Activated B cell treated with CpG ODN at 0.5 μM for 24 hours (primary cell): ENCODE measurements at regions not wholly inside any gene's neighbourhood (a gene's known extent, or its start where the extent isn't known, plus 50 kb on each side); places are given as distances from the start of the nearest gene placed in this dataset.

Experiments used
- ATAC-seq: fragments of 200-7000 bp; cut with Tn5 transposase; one replicate; pipeline ENCODE4 v1.10.0; 2021; ENCODE audit warnings: low read depth, mild to moderate bottlenecking, moderate library complexity
- CTCF ChIA-PET: fragments of 350-600 bp; sonication (Branson Sonifier 250); formaldehyde crosslinking; loops from one replicate; lab custom pipeline; 2021; ENCODE audit warnings: antibody characterized with exemption; lab: Charles Lee
- POLR2A ChIA-PET: fragments of 350-600 bp; sonication (Branson Sonifier 250); formaldehyde crosslinking; loops from one replicate; lab custom pipeline; 2021; ENCODE audit warnings: antibody characterized with exemption; lab: Charles Lee
- DNase-seq: peaks from one replicate; pipeline ENCODE4 v3.0.0; 2022
- H3K27ac Mint-ChIP-seq: one replicate; pipeline ENCODE4 v1.8.0; 2020; ENCODE audit warnings: mixed read lengths
- H3K27me3 Mint-ChIP-seq: one replicate; pipeline ENCODE4 v1.8.0; 2021; ENCODE audit warnings: mixed read lengths
- H3K36me3 Mint-ChIP-seq: one replicate; pipeline ENCODE4 v1.8.0; 2021; ENCODE audit warnings: low read depth, mixed read lengths
- H3K4me1 Mint-ChIP-seq: one replicate; pipeline ENCODE4 v1.8.0; 2021; ENCODE audit warnings: mixed read lengths
- H3K4me3 Mint-ChIP-seq: one replicate; pipeline ENCODE4 v1.8.0; 2020; ENCODE audit warnings: mild to moderate bottlenecking, mixed read lengths
- H3K9me3 Mint-ChIP-seq: one replicate; pipeline ENCODE4 v1.8.0; 2020; ENCODE audit warnings: mixed read lengths
- CTCF ChIP-seq: fragments of 200-600 bp; IDR thresholded peaks from one replicate; pipeline ENCODE4 v1.8.0; 2022; ENCODE audit warnings: antibody characterized with exemption, mild to moderate bottlenecking
- intact Hi-C: fragments of 100-400 bp; cut with micrococcal nuclease; formaldehyde crosslinking; loops from one replicate; pipeline ENCODE4 v1.15.1; 2024

GRCh38 chr3:150248888-150249681 is 159.0 kb upstream of the TSC22D2 start:
- DNase-seq: no peak
- ChIA-PET CTCF (no interaction called here), POLR2A (no interaction called here)
- no peak for TF ChIP-seq CTCF
- H3K4me1 Mint-ChIP-seq: peaks cover 2% of the 10 kb centered on the region
- H3K27me3 Mint-ChIP-seq: peaks cover 18% of the 10 kb centered on the region
- no peaks in the 10 kb centered on the region for H3K36me3 Mint-ChIP-seq
- H3K9me3 Mint-ChIP-seq: no peaks in the 10 kb centered on the region
- ATAC-seq: no peak
- intact Hi-C loops: no loop called here
- H3K4me3 Mint-ChIP-seq: no peak overlapping the region
- H3K27ac Mint-ChIP-seq: no peak overlapping the region

DNA sequence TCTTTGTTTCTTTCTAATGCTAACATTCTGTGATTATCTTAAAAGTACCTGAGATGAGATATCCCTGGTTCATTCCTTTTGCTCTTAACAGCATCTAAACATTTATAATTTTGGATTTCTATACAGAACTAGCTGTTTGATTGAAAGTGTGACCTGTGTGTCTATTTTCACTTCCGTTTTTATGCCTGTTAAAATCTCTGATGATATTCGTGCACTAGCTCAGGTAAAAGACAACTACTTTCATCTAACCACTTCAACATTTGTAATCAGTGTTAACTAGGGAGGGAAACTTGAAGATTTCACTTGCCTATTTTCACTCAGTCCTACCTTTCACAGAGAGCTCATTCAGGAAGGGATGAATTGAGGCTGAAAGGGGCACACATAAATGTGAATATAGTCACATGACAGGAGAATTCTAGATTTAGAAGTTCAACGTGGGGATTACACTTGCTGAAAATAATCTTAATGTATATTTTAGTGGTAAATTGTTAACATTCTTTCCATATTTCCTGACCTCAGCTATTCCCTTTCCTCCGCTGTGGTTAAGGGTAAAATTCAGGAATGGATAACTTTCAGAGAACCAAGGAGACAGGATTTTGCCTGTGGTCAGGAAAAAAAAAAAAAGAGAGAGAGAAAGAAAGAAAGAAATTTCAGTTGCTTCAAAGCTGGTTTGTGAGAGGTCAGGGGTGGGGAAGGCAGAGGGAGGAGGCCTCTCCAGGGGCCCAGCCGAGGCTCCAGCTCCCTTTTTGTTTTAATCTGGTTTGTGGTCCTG is 159.8 kb upstream of the TSC22D2 start:
- CTCF ChIA-PET: no interaction called here
- ATAC-seq (no peak), DNase-seq (no peak)
- no peaks in the 10 kb centered on the region for H3K36me3 Mint-ChIP-seq
- no peak overlapping the region for H3K4me3 Mint-ChIP-seq
- no peak overlapping the region for H3K27ac Mint-ChIP-seq
- POLR2A ChIA-PET: no interaction called here
- H3K27me3 Mint-ChIP-seq: peaks cover 18% of the 10 kb centered on the region
- no peaks in the 10 kb centered on the region for H3K9me3 Mint-ChIP-seq
- no peak for TF ChIP-seq CTCF
- intact Hi-C loops: no loop called here
- H3K4me1 Mint-ChIP-seq: peaks cover 2% of the 10 kb centered on the region

- POLR2A ChIA-PET: no interaction called here
- DNase-seq: no peak
- no peak overlapping the region for H3K27ac Mint-ChIP-seq
- H3K27me3 Mint-ChIP-seq: peaks cover 23% of the 10 kb centered on the region
- no peaks in the 10 kb centered on the region for H3K36me3 Mint-ChIP-seq
- intact Hi-C loops: no loop called here
- no peak for ATAC-seq
- TF ChIP-seq CTCF: no peak
- CTCF ChIA-PET: no interaction called here
- H3K9me3 Mint-ChIP-seq: no peaks in the 10 kb centered on the region
- H3K4me1 Mint-ChIP-seq: peaks cover 2% of the 10 kb centered on the region
- no peak overlapping the region for H3K4me3 Mint-ChIP-seq
Measured at GRCh38 chr3:150247441-150247840, 160.7 kb upstream of the TSC22D2 start.

GRCh38 chr3:150243466-150243865 is 164.6 kb upstream of the TSC22D2 start:
- TF ChIP-seq CTCF: no peak
- CTCF ChIA-PET: no interaction called here
- DNase-seq (no peak), ATAC-seq (no peak)
- no peak overlapping the region for H3K27ac Mint-ChIP-seq
- no peaks in the 10 kb centered on the region for H3K36me3 Mint-ChIP-seq
- no peak overlapping the region for H3K4me3 Mint-ChIP-seq
- no peaks in the 10 kb centered on the region for H3K9me3 Mint-ChIP-seq
- POLR2A ChIA-PET: no interaction called here
- H3K27me3 Mint-ChIP-seq: peaks cover 23% of the 10 kb centered on the region
- intact Hi-C loops: no loop called here
- H3K4me1 Mint-ChIP-seq: peaks cover 2% of the 10 kb centered on the region

DNA sequence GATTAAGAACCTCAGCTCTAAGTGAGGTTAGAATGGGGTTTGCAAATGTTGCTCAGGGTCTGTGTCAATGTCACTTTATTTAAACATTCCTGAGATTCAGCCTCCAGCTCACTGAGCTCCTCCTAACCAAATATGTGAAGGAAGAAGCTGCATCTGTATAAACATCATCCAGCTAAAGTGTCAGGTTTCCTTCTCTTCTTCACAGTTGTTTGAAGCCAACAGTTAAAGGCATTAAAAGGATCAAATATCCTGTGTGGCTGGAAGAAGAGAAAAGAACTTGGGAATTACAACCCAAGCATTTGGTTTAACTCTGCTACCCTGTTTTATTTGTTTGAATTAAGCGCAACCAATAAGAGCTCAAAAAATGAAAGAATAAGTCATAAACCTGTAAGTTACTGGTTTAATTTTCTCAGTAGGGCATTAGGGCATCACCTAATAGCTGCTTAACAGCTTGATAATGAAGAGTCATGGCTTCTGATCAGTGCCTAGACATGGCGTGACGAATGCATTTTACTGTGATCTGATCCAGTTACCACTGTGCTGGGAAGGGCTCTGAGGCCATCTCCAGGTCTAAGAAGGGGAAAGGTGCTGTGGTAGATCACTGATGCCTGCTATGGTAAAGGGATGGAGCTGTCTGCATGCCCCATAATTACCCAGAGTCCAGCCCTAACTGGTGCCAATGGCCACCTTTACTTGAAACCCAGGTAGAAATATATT is 165.7 kb upstream of the TSC22D2 start:
- ChIA-PET POLR2A (no interaction called here), CTCF (no interaction called here)
- Mint-ChIP-seq H3K36me3 (no peaks in the 10 kb centered on the region), H3K9me3 (no peaks in the 10 kb centered on the region), H3K27me3 (peaks cover 26% of the 10 kb centered on the region), H3K4me1 (no peaks in the 10 kb centered on the region), H3K4me3 (no peak overlapping the region), H3K27ac (no peak overlapping the region)
- no peak for ATAC-seq
- DNase-seq: no peak
- intact Hi-C loops: no loop called here
- no peak for TF ChIP-seq CTCF
